Activated gamma-delta T cell treated with anti-CD3 and anti-CD28 coated beads, Interleukin-2, amount 50 U/mL, for 16 hours (primary cell): ENCODE measurements at regions not wholly inside any gene's neighbourhood (a gene's known extent, or its start where the extent isn't known, plus 50 kb on each side); places are given as distances from the start of the nearest gene placed in this dataset.
A peak's percentile ranks its signal among the peaks of the same experiment; 100 is the strongest.

ENCODE experiments used
- DNase-seq: peaks from one replicate; pipeline ENCODE4 v3.0.0-alpha.2; 2020; ENCODE audit warnings: low read depth

- DNase-seq, result no peak
Observed at GRCh38 chr13:30151388-30151787, 156.0 kb downstream of the KATNAL1 start.

GRCh38 chr13:30149248-30149647 lies 158.1 kb downstream of the KATNAL1 start:
- DNase-seq, result no peak

GRCh38 chr13:30148786-30149185 lies 158.6 kb downstream of the KATNAL1 start:
- no peak for DNase-seq

- no peak for DNase-seq
Observed at GRCh38 chr13:30148171-30148754, 159.1 kb downstream of the KATNAL1 start.

DNA sequence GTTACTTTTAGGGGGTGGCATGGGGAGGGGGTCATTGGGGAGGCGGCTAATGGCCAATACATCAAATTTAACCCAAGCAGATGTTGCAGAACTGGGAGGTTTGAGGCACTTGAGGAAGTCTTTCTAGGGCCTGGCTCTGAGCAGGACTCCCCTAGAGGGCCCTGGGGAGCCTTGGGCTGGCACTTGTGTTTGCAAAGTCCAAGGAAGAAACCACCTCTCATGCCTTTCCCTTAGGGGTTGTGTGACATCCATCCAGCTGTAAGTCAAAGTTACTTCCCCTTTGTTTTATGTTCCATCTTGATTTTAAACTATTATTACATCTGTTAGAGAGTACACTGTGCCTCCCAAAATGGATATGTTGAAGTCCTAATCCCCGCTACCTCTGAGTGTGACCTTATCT lies 159.9 kb downstream of the KATNAL1 start:
- DNase-seq, result no peak

DNA sequence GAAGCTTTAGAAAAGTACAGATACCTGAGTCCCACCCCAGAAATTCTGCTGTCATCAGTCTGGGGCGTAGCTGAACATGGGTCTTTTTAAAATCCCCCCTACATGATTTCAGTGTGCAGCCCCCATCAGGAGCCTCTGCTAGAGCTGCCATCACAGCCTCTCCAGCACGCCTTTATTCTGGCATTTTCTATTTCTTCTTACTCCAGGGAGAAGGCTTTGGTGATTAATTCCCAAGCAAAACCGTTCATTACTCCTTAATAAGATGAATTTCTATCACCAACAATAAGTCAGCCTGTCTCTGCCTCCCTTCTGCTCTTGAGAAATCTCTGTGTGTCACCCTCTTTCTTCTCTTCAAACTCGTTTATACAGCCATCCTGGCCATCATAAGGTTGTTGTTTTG lies 160.3 kb downstream of the KATNAL1 start:
- no peak for DNase-seq

DNA sequence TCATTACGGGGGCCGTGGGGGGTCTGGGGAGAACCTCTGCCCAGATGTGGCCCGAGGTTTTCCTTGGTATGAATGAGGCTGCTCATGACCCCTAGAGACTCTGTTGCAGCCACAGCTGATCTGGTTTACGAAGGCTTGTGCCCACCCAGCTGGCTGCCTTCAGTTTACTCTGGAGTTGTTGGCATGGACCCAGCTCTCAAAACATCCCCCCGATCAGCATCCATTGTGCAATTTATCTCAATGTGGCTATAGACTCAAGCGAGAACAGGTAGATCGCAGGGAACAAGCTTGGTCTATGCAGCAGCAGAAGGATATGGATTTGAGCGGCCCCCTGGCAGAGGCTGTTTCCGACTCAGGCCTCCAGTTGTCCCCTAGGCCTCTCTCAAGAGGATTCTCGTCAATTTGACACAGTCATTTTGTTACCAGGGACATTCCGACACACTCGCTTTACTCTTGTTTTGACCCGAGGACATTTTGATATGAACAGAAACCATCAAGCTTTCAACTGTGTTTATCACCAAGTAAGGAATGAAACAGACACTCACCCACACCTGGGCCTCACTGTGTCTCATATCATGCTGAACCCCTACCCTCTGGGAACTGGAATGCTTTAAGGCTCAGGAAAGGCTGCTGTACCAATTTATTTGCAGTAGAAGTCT lies 161.5 kb downstream of the KATNAL1 start:
- no peak for DNase-seq

DNA sequence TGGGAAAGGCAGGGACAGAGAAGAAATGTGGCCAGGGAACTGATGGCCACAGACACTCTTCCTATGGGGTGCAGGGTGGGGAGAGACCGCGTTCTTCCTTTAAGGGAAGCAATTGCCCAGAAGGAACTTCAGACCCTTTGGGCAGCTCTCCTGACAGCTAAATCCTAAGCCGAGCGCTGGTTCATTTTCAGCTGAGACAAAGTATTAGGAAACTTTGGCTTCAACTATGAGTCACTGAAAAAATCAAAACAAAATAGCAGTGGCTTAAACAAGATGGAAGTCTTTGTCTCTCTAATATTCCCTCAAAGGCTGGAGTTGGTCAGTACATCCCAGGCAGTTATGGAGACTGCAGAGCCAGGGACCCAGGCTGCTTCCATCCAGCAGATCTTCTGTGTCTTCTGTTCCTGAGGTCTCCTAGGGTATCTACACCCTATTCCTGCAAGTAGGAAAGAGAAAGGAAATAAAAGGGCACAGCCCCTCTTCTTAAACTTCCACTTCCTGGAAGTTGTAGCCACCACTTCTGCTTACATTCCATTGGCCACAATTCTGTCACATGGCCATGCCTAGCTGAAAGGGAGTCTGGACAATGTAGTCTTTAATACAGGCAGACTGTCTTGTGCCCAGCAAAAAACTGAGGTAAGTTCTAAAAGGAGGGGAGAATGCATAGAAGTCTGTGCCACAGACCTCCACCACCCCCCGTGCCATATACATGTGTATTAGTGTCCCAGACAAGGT lies 163.5 kb downstream of the KATNAL1 start:
- DNase-seq, result no peak

DNA sequence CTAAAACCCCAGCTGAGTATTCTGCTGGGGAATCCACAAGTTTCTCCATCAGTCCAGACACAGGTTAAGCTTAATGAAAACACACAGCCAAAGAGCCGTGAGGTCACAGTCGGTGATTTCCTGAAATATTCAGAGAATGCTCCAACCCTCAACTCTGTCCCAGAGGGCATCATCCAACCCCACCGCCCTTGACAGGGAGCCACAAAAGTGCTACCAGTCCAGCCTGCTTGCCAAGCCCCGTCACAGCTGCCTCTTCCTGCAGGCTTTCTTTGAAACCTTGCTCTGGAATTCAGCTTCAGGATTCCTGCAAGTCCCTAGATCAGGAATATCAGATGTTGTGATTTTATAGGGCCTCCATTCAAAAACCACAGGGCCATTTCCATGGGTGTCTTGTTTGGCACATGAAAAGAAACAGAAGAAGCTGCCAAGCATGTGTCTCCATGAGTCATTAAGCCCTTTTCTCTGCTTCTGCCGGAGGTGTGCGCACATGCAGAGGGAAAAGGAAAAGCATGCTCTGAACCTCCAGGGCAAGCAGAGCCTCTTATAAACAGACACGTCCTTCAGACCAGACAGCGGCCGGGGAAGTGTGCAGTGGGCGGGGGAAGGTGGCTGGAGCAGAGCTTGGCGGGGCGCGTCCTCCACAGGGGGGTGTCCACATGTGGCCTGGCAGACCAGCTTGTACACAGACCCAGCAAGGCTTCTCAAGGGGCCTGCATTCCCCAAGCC lies 164.7 kb downstream of the KATNAL1 start:
- no peak for DNase-seq

- DNase-seq, result no peak
Observed at GRCh38 chr13:30141775-30142485, 165.4 kb downstream of the KATNAL1 start.

DNA sequence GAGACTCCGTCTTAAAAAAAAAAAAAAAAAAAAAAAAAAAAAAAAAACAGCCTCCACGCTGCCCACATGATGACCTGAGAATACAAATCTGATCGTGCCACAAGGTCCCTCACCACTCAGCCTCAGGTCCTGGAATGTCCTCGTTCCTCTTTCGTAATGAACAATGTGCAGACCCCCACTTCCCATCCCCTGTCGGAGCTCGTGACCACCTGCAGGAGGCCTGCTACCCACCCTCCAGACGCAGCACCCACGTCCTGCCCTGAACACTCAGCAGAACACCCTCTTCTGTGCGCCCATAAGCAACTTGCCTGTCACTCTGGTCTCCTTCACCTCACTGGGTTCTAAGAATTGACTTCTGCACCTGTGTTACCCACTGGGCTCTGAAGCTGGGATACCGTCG lies 166.4 kb downstream of the KATNAL1 start:
- no peak for DNase-seq

DNA sequence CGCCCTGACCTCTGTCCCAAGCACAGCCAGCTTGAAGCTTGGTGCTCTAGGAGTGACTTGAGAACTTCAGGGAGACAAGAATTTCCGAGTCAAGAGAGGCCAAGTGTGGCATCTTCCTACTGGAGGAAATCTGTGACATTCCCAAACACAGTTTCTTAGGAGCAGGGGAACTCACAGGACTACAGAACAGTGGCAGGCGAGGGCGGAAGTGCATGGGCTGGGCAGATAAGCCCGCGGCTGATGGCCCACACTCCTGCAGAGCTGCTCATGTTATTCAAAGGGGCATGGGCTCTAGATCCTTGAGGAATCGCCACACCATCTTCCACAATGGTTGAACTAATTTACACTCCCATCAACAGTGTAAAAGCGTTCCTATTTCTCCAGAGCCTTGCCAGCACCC lies 168.8 kb downstream of the KATNAL1 start:
- DNase-seq, result no peak

GRCh38 chr13:30135868-30136267 lies 171.5 kb downstream of the KATNAL1 start:
- no peak for DNase-seq

GRCh38 chr13:30135351-30135750 lies 172.0 kb downstream of the KATNAL1 start:
- no peak for DNase-seq

- DNase-seq, result no peak
Observed at GRCh38 chr13:30134578-30134977, 172.8 kb downstream of the KATNAL1 start.

DNA sequence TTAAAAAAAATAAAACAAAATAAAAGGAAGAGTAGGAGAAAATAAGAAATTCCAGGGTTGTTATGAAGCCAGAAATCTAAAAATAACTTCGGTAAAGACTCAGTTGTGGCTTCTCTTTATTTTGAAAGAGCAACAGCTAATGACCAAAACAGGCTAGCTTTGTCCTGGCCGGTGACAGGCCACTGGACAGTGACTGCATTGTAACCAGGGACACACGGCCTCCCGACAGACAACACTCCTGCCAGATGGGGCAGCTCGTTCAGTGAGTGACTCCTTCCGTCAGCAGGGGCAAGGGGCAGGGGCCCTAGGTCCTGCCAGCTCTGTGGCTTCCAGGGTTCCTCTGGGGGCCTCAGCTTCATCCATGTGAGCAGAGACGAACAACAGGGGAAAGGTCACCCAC lies 173.4 kb downstream of the KATNAL1 start:
- no peak for DNase-seq

DNA sequence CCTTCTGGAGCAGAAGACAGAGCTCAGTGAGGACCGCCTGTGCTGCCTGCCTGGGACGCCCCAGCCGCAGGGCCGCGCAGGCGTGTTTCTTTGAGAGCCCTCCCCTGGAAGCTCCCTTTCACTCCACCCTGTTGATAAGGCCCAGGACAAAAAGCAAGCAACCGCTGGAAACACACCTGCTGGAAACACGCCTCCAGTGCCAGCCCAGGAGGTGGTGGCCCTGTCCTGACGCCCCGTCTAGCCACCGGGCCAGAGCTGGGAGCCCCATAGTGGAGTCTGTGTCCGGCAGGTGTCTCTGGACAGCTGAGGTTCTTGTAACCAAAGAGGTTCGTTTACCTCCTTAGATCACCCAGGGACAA lies 173.8 kb downstream of the KATNAL1 start:
- no peak for DNase-seq

DNA sequence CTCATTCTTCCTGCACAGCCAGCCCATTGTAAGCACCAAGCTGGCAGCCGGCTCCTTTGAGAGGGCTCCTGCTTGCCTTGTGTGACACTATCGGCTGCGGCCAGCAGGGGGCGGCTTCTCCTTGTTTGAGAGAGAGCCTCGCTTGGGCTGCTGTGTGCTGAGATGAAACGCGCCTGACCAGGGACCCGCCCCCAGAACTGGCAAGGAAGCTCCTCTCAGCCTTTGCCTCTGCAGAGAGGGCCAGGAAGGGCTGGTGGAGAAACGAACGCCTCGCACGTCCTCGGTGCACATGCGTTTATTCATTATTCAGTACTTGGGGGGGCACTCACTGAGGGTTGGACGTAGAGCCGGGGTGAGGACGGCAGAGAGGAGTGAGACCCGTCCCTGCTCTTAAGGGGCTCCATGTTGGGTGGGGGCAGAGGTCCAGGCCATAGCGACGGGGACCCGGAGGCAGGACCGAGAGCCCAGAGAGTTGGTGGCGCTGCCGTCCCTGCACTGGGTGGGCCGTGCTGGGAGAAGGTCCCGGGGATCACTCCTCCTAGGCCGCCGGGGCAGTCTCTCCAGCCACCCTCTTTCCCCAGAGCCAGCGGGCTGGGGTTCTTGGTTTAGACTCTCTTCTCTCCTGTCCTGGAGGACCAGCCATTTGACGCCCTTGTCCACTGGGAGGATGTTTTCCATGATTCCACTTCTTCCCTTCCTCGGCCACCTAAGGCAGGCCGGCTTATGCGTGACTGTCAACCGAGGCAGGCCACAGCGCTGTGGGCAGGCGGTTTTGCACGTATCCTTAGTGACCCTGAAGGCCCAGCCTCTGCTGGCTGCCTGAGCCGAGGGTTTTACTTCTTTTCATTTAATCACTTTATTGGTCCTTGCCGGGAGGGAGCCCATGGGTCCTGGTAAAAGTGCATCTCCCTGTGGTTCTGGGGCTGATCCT lies 174.5 kb downstream of the KATNAL1 start:
- DNase-seq, result peak; percentile 98

DNA sequence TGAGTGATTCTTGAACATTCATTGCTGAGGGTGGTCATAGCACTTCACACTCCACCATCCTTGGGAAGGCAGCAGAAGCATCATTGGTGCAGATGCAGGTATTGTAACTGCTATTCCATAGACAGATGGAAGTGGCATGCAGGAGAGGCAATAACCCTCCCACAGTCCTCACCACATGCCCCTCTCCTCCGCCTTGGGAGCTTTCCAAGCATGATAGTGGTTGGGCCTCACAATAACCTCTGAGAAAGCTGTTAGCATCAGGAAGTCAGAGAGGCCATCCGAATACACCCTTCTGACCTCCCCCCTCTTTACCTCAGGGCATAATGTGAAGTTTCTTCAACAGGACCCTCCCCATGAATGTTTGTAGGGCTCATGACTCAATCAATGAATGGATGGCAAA lies 177.9 kb downstream of the KATNAL1 start:
- no peak for DNase-seq

DNA sequence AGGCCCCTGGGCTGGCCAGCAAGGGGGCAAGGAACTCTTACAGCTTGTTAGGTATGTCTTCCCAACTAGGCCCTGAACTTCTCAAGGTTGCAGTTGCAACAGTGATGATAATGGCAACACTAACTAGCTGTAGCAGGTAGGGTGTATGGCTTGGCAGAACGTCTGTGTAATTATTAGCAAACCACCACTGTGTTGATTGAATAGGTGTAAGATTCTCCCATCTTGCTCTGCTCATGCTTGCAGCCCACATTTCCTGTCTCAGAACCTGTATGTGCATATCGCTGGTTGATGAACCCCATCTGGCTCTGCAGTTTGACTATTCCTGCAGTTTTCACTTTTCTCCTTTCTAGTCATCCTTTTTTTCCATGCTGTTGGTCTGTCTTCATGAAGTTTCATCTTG lies 178.8 kb downstream of the KATNAL1 start:
- DNase-seq, result no peak

DNA sequence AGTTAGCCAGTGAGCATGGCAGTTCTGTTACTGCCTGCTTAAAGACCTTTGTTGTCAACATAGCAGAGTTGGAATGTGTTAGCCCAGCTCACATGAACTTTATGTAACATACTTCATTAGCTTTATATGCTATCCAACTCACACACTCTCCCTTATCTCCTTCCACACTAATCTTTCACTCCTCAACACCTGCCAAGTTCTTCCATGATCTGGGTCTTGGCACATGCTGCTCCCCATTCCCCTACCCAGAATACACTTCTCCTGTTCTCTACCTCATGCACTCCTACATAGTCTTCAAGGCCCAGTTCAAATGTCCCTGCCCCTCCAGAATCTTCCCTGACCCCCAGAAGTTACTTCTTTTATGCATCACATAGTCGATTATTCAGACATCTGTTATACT lies 179.3 kb downstream of the KATNAL1 start:
- no peak for DNase-seq
